Mononuclear cell (primary cell): ENCODE measurements at regions not wholly inside any gene's neighbourhood (a gene's known extent, or its start where the extent isn't known, plus 50 kb on each side); places are given as distances from the start of the nearest gene placed in this dataset.

Experiments used
- H3K27me3 ChIP-seq: 2 replicates; pipeline ENCODE4 v1.6.0; 2011; ENCODE audit warnings: low read length, control low read depth; ENCODE audit not compliant: insufficient read depth
- H3K4me1 ChIP-seq: 2 replicates; pipeline ENCODE4 v1.5.1; 2011; ENCODE audit warnings: mild to moderate bottlenecking, low read length, control low read depth; ENCODE audit not compliant: insufficient read depth
- H3K4me3 ChIP-seq: 2 replicates; pipeline ENCODE4 v1.5.1; 2011; ENCODE audit warnings: mild to moderate bottlenecking, low read length, moderate library complexity
- H3K9me3 ChIP-seq: 2 replicates; pipeline ENCODE4 v1.5.1; 2011; ENCODE audit warnings: low read depth, mild to moderate bottlenecking, control low read depth, low read length

DNA sequence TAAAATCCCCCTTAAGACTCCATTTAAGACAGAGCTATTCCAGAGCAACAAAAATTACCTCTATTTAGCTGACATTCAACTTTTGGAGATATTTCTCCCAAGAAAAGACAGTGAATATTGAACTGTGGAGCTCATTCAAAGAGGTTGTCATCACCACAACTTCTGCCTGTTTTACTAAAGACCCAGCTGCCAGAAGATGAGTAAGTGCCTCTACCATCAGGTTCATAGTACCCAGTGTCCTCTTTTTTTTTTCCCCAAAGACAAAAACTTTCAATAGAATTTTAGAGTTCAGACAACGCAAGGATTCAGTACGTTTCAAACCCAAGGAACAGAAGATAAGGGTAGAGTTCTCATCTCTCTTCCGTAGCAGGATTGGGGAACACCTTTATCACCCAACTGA is 461.3 kb downstream of the BCAT1 start:
- Histone ChIP-seq H3K4me3 (no peak overlapping the region), H3K9me3 (no peaks in the 10 kb centered on the region)

DNA sequence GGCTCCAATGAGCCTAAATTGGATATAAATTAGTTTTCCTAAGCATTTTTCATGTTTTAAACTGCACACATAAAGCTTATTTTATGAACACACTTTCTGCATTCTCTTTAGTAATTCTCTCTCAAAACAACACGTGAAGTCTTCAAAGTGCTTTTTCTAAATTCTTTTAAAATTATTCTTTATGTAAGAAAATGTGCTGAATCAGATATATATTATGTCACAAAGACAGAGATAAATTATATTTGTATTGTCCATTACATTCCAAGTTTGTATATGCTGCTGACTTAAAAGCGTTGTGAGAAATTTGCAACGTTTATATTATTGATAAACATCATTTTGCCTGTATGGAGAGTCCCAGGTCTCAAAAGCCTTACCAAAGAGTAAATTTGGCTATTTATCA is 465.2 kb downstream of the BCAT1 start:
- Histone ChIP-seq H3K4me3 (no peak overlapping the region), H3K9me3 (no peaks in the 10 kb centered on the region), H3K27me3 (no peaks in the 10 kb centered on the region)

More for the DNA sequence above, 461.3 kb downstream of the BCAT1 start:
- Histone ChIP-seq H3K4me1 (no peaks in the 10 kb centered on the region), H3K27me3 (no peaks in the 10 kb centered on the region)

DNA sequence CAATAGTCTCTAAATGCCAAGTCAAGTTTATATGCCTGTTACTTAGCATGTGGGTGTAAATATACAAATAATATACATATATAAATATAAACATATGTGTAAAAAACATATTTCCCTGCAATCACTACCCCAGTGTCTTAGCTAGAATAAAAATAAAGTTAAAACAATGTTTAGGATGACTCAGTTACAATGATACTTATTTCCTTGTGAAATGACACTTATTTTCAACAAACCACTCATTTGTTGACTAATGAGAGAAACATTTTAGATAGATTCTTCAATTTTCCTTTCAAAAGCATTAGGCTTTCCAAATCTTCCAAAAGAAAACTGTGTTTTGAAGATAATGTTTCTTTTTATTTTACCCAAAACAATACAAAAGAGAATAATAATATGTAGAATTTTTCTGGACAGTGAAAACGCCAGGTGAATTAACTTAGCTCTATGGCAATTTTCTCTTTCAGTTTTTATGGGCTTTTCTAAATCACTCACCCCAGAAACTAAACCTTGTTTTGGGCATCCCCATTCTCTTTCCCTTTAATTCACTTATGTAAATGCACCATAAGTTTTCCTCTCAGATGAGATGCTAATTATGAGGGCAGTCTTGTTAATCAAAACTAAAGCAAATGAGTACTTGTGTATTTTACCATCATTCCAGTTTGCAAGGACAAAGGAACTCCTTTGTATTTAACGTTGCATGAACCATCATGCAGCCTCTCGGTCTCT is 465.9 kb downstream of the BCAT1 start:
- no peaks in the 10 kb centered on the region for H3K27me3 ChIP-seq
- no peaks in the 10 kb centered on the region for H3K9me3 ChIP-seq

More for the DNA sequence above, 465.2 kb downstream of the BCAT1 start:
- no peaks in the 10 kb centered on the region for H3K4me1 ChIP-seq

DNA sequence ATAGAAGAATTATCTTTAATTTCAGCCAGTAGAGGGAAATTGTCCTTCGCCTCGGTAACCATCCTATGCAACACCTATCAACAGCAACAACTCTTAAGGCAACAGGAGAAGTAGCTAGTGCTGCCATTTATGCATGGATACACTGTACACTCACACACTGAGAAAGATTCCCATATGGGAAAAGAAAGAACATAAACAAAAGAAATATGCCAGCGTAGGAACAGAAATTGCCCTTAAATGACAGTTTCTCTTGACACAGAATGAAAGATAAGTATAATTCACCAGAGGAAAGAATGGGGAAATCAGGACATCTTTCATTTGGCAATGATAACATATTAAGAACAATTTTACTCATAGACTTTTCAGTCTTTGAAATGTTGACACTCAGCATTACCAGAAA is 466.9 kb downstream of the BCAT1 start:
- Histone ChIP-seq H3K4me3 (no peak overlapping the region), H3K9me3 (no peaks in the 10 kb centered on the region), H3K27me3 (no peaks in the 10 kb centered on the region), H3K4me1 (no peaks in the 10 kb centered on the region)

More for the DNA sequence above, 465.9 kb downstream of the BCAT1 start:
- Histone ChIP-seq H3K4me3 (no peak overlapping the region), H3K4me1 (no peaks in the 10 kb centered on the region)

DNA sequence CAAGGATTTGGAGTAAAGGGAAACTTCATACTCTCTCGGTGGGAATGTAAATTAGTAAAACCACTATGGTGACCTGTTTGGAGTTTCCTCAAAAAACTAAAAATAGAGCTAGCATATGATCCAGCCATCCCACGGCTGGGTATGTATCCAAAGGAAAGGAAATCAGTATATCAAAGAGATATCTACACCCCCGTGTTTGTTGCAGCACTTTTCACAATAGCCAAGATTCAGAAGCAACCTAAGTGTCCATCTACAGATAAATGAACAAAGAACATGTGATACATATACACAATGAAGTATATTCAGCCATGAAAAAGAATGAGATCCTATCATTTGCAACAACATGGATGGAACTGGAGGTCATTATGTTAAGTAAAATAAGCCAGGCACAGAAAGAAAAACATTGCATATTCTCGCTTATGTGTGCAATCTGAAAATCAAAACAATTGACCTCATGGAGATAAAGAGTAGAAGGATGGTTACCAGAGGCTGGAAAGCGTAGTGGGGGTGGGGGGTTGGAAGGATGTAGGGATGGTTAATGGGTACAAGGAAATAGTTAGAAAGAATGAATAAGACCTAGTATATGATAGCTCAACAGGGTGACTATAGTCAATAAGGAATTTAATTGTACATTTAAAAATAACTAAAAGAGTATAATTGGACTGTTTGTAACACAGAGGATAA is 468.0 kb downstream of the BCAT1 start:
- Histone ChIP-seq H3K27me3 (no peaks in the 10 kb centered on the region), H3K9me3 (no peaks in the 10 kb centered on the region), H3K4me3 (no peak overlapping the region), H3K4me1 (no peaks in the 10 kb centered on the region)

DNA sequence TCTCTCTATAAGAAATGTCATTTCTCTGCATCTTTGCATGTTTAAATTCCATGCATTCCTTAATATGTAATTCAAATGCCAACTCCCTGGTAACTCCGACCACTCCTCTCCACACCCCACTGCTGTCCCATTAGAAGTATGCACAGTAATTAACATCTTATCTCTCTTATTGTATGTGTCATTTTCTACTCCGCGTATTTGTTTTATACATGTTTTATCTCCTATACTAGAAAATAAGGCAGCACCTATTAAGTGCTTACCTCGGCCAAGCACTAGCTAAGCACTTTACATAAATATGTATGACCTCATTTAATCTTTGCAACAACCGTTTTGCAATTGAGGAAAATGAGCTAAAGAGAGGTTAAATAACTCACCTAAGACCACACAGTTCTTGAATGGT is 469.8 kb downstream of the BCAT1 start:
- Histone ChIP-seq H3K27me3 (no peaks in the 10 kb centered on the region), H3K9me3 (no peaks in the 10 kb centered on the region), H3K4me3 (no peak overlapping the region), H3K4me1 (no peaks in the 10 kb centered on the region)

DNA sequence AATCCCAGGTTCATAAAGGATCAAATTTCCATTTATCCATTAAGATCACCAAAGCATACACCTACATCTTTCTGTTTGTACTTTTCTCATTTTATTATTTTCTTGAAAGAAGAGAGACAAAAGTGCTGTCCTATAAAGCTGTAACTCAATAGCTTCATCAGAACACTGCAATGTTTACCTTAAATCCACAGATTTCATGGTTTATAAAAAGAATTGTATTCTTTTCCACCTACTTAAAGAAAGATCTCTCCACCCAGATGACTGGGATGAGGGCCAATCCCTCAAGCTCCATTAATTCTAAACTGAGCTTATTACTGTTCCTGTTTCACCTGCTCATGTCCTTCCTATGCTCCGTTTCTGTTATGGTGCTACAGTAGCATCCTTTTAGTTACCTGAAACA is 470.6 kb downstream of the BCAT1 start:
- Histone ChIP-seq H3K9me3 (no peaks in the 10 kb centered on the region), H3K27me3 (no peaks in the 10 kb centered on the region), H3K4me3 (no peak overlapping the region), H3K4me1 (no peaks in the 10 kb centered on the region)

DNA sequence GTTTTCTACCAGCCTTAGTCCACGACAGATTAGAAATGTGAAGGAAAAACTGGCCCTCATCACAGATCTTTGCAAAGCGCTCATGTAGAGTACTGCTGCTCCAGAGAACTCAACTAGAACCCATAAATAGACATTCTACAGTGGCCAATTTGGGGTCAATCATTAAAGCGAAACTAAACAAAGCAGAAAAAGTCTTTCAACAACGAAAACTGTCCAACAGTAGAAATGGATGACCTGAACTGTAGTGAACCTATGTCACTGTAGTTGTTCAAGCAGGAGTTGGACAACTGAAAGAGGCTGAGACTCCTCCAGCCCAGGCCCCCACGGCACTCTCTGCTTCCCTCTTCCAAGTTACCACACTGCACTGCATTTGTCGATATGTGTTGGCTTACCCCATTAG is 472.6 kb downstream of the BCAT1 start:
- Histone ChIP-seq H3K4me3 (no peak overlapping the region), H3K4me1 (no peaks in the 10 kb centered on the region), H3K9me3 (no peaks in the 10 kb centered on the region), H3K27me3 (no peaks in the 10 kb centered on the region)

DNA sequence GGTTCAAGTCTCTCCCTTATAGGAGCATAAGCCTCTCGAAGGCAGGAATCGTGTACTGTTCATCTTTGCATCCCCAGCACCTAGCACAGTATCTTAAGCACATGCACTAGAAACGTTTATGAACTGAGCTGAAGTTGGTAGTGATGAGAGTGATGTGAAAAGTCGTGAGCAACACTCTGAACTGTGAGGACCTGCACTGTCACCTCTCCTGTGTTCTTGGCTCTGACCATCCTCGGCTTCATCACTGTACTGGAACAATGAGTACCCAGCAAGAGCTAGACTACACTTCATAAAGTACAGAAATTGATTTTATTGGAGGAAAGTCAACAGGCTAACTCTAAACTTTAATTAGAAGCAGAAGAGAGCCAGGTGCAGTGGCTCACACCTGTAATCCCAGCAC is 473.6 kb downstream of the BCAT1 start:
- Histone ChIP-seq H3K4me1 (no peaks in the 10 kb centered on the region), H3K4me3 (no peak overlapping the region), H3K27me3 (no peaks in the 10 kb centered on the region), H3K9me3 (no peaks in the 10 kb centered on the region)

DNA sequence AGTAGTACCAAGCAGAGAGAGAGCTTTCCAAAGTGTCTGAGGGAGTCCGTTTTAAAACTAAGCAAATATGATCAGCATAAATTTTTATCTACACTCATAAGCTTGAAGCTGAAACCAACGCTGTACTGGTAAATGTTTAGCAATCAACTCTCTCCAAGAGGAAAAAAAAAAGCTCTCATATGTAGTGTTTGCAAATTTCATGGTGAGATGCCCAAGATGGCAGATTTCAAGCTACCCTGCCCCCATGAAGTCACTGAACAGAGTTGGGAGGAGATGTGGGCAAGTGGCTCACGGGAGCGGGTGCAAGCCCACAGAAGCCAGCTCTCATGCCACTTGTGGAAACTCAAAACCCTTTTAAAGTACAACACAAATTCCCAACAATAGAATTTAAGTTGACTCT is 475.8 kb downstream of the BCAT1 start:
- no peaks in the 10 kb centered on the region for H3K4me1 ChIP-seq
- no peaks in the 10 kb centered on the region for H3K9me3 ChIP-seq
- no peaks in the 10 kb centered on the region for H3K27me3 ChIP-seq
- no peak overlapping the region for H3K4me3 ChIP-seq

DNA sequence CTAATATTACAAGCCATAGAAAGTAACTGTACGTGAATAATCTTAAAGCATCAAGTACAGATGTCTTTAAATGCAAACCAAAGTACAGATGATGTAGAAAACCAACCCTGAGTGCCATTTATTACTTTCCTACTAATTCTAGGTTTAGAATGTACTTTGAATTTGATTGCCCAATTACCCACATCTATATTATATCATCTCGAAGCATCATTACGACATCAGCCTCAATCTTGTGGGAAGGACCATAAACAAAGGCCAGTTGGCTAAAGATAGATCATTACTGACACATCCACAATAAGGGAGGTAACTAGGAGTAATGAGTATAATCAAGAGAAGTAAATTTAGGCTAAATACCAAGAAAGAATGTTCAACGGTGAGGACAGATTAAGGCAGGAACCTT is 478.9 kb downstream of the BCAT1 start:
- Histone ChIP-seq H3K4me3 (no peak overlapping the region), H3K9me3 (no peaks in the 10 kb centered on the region)

DNA sequence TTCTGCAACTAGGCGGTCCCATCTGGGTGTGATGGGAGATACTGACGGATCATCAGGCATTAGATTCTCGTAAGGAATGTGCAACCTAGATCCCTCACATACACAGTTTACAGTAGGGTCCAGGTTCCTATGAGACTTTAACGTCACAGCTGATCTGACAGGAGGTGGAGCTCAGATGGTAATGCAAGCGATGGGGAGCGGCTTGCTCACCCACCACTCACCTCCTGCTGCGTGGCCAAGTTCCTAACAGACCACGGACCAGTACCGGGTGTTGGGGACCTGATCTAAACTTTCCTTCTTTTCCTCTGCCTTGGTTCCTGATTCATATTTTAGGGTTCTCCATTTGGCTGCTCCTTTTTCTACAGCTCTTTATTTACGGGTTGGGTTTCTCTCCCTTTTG is 479.8 kb downstream of the BCAT1 start:
- no peaks in the 10 kb centered on the region for H3K4me1 ChIP-seq
- H3K4me3 ChIP-seq: no peak overlapping the region
- no peaks in the 10 kb centered on the region for H3K9me3 ChIP-seq
- no peaks in the 10 kb centered on the region for H3K27me3 ChIP-seq

More for the DNA sequence above, 478.9 kb downstream of the BCAT1 start:
- Histone ChIP-seq H3K27me3 (no peaks in the 10 kb centered on the region), H3K4me1 (no peaks in the 10 kb centered on the region)

DNA sequence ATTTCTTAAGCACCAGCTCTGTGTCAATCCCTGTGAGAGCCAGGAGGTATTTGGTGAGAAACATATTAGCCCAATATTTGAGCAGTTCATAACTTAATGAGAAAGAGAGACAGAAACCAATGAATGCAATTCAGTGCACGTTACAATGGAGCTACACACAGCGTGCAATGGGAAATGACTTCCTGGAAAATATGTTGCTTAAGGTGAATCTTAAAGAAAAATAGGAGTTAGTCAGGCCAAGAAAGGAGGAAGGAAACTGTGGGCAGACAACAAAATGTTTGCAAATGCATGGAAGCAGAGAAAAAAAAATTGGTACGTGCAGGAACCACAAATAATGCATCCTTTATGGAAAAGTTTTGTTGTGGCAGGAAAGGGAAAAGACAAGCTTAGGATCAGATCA is 481.7 kb downstream of the BCAT1 start:
- Histone ChIP-seq H3K9me3 (no peaks in the 10 kb centered on the region), H3K4me3 (no peak overlapping the region), H3K4me1 (no peaks in the 10 kb centered on the region), H3K27me3 (no peaks in the 10 kb centered on the region)

DNA sequence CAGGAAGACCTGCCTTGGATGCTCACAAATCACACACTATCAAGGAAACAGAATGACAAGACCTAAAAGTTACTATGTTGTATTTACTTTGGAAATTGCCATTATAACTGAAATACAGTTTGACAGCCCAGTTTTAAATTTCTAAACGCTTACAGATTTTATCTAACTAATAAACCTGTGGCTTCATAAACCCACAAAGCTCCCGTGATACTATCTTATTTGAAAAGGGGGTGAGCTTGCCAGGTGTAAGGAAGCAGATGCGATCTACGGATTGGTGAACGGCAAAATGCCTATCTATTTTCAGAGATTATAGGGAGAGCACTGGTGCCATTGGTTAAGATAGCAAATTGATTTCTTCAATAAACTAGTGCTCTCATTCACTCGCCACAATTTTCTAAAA is 485.5 kb downstream of the BCAT1 start:
- no peaks in the 10 kb centered on the region for H3K4me1 ChIP-seq
- H3K9me3 ChIP-seq: no peaks in the 10 kb centered on the region
- no peaks in the 10 kb centered on the region for H3K27me3 ChIP-seq
- H3K4me3 ChIP-seq: no peak overlapping the region

DNA sequence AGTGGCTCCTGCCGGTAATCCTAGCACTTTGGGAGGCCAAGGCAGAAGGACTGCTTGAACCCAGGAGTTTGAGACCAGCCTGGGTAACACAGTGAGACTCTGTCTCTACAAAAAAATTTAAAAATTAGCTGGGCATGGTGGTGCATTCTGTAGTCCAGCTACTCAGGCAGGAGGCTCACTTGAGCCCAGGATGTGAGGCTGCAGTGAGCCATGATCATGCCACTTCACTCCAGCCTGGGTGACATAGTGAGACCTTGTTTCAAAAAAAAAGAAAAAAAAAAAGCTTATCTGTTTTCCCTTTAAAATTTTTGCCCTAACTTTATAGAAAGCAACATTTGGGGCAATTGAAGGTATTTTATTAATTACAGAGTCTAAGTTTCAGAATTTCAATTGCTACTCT is 486.0 kb downstream of the BCAT1 start:
- Histone ChIP-seq H3K27me3 (no peaks in the 10 kb centered on the region), H3K4me3 (no peak overlapping the region), H3K9me3 (no peaks in the 10 kb centered on the region), H3K4me1 (no peaks in the 10 kb centered on the region)

DNA sequence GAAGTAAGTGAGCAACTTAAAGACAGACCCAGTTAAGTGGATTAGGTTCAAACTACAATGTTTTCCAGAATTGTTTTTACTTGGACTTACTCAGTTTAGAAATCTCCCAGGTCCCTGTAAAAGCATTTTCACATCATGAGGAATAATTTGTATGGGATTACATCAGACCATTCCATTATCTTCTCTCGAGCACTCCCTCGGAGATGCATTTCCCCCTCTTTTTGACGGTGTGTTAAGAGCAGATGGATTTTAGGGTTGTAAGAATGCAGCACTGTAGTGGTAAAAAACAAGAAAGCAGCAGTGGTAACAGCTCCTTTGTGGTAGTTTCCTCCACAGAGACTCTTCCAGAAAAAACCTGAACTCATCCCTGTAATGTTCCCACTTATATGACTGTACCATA is 488.4 kb downstream of the BCAT1 start:
- no peaks in the 10 kb centered on the region for H3K4me1 ChIP-seq
- no peaks in the 10 kb centered on the region for H3K9me3 ChIP-seq
- no peaks in the 10 kb centered on the region for H3K27me3 ChIP-seq
- no peak overlapping the region for H3K4me3 ChIP-seq
